ENCODE measurements at regions not wholly inside any gene's neighbourhood (a gene's known extent, or its start where the extent isn't known, plus 50 kb on each side); places are given as distances from the start of the nearest gene placed in this dataset.
"Not testable (repeated sequence)": the region's sequence is repeated elsewhere in the genome, so short reads cannot be mapped to it uniquely, and the experiment has no call there.

- peak; percentile 93 for DNase-seq (ENCODE audit: low read depth)
- no peak for TF ChIP-seq CTCF (IDR thresholded peaks at IDR 0.05; ENCODE audit: insufficient read depth, low read length)
- no peak overlapping the region for H3K4me3 ChIP-seq (ENCODE audit: low read depth, low read length)
These were observed 78.5 kb upstream of the SIRPA start for GRCh38 chr20:1816384-1817381.

GRCh38 chr20:1815502-1816085, 79.6 kb upstream of the SIRPA start:
- H3K4me3 ChIP-seq (ENCODE audit: low read depth, low read length), result no peak overlapping the region
- TF ChIP-seq CTCF (IDR thresholded peaks at IDR 0.05; ENCODE audit: insufficient read depth, low read length), result no peak
- no peak for DNase-seq (ENCODE audit: low read depth)

GRCh38 chr20:1814861-1815260, 80.3 kb upstream of the SIRPA start:
- H3K4me3 ChIP-seq (ENCODE audit: low read depth, low read length); DNase-seq (ENCODE audit: low read depth): not testable (repeated sequence)

- H3K4me3 ChIP-seq (ENCODE audit: low read depth, low read length), result no peak overlapping the region
- no peak for TF ChIP-seq CTCF (IDR thresholded peaks at IDR 0.05; ENCODE audit: insufficient read depth, low read length)
- DNase-seq (ENCODE audit: low read depth), result no peak
These were observed 81.3 kb upstream of the SIRPA start for GRCh38 chr20:1813674-1814635.

- no peak for TF ChIP-seq CTCF (IDR thresholded peaks at IDR 0.05; ENCODE audit: insufficient read depth, low read length)
- peak; percentile 96 for DNase-seq (ENCODE audit: low read depth)
- no peak overlapping the region for H3K4me3 ChIP-seq (ENCODE audit: low read depth, low read length)
These were observed 82.1 kb upstream of the SIRPA start for GRCh38 chr20:1813101-1813529.

GRCh38 chr20:1811621-1812498, 83.3 kb upstream of the SIRPA start:
- TF ChIP-seq CTCF (IDR thresholded peaks at IDR 0.05; ENCODE audit: insufficient read depth, low read length), result no peak
- DNase-seq (ENCODE audit: low read depth), result no peak

More at GRCh38 chr20:1811621-1812498, 83.3 kb upstream of the SIRPA start:
- H3K4me3 ChIP-seq (ENCODE audit: low read depth, low read length), result no peak overlapping the region

Measured in fibroblast of the aortic adventitia (primary cell).